ENCODE measurements at regions not wholly inside any gene's neighbourhood (a gene's known extent, or its start where the extent isn't known, plus 50 kb on each side); places are given as distances from the start of the nearest gene placed in this dataset.

DNA sequence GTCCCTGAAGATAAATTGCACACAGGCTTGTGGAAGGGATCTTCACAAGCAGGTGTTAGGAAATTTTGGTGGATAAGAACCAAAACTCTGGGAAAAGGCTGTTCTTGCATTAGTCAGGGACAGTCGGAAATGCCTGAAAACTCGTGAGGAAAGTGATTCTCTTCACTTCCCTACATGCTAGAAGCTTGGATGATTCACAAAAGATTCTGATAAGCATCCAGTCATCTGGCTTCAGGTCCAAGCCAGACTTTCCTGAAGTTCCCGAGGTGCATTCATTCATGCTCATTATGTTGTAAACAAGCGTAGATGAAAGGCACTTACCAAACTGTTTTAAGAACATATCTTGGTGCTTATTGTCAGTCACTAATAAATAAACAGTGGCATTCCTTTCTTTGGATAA is 1028.7 kb downstream of the NTRK3 start:
- Mint-ChIP-seq H3K4me1 (no peaks in the 10 kb centered on the region), H3K4me3 (no peak overlapping the region), H3K27me3 (ENCODE audit: insufficient read depth, low read depth, poor library complexity) (peaks cover 2% of the 10 kb centered on the region), H3K9me3 (peaks cover 11% of the 10 kb centered on the region; the same call in 2 of the 3 replicates), H3K36me3 (ENCODE audit: low read depth) (no peaks in the 10 kb centered on the region; the same call in 2 of the 3 replicates), H3K27ac (no peak overlapping the region)
- peak overlapping the region; percentile 66; the same call in 1 of the 2 replicates for H2AFZ ChIP-seq
- ATAC-seq (no peak), DNase-seq (ENCODE audit: low spot score) (no peak)
- H3K79me2 ChIP-seq (replicated peaks; ENCODE audit: insufficient read depth), result no peaks in the 10 kb centered on the region
- H3K4me3 ChIP-seq, result no peak overlapping the region
- no peaks in the 10 kb centered on the region for H3F3A ChIP-seq (replicated peaks; ENCODE audit: low read depth)
- H3K27me3 ChIP-seq (ENCODE audit: insufficient read depth), result no peaks in the 10 kb centered on the region
- no peak overlapping the region for H3K27ac ChIP-seq (ENCODE audit: low read depth)
- no peaks in the 10 kb centered on the region for H3K36me3 ChIP-seq (ENCODE audit: insufficient read depth)
- no peaks in the 10 kb centered on the region for H3K4me1 ChIP-seq (ENCODE audit: insufficient read depth)
- no peaks in the 10 kb centered on the region for H4K20me1 ChIP-seq (replicated peaks; ENCODE audit: insufficient read depth)
- H3K9me2 ChIP-seq (ENCODE audit: insufficient read depth), result no peaks in the 10 kb centered on the region
- no peak overlapping the region for H3K4me2 ChIP-seq
- no peak for TF ChIP-seq CREB1 (CRISPR knock-in tag; IDR thresholded peaks at IDR 0.05; ENCODE audit: low read depth)
- TF ChIP-seq, protein P1, sequence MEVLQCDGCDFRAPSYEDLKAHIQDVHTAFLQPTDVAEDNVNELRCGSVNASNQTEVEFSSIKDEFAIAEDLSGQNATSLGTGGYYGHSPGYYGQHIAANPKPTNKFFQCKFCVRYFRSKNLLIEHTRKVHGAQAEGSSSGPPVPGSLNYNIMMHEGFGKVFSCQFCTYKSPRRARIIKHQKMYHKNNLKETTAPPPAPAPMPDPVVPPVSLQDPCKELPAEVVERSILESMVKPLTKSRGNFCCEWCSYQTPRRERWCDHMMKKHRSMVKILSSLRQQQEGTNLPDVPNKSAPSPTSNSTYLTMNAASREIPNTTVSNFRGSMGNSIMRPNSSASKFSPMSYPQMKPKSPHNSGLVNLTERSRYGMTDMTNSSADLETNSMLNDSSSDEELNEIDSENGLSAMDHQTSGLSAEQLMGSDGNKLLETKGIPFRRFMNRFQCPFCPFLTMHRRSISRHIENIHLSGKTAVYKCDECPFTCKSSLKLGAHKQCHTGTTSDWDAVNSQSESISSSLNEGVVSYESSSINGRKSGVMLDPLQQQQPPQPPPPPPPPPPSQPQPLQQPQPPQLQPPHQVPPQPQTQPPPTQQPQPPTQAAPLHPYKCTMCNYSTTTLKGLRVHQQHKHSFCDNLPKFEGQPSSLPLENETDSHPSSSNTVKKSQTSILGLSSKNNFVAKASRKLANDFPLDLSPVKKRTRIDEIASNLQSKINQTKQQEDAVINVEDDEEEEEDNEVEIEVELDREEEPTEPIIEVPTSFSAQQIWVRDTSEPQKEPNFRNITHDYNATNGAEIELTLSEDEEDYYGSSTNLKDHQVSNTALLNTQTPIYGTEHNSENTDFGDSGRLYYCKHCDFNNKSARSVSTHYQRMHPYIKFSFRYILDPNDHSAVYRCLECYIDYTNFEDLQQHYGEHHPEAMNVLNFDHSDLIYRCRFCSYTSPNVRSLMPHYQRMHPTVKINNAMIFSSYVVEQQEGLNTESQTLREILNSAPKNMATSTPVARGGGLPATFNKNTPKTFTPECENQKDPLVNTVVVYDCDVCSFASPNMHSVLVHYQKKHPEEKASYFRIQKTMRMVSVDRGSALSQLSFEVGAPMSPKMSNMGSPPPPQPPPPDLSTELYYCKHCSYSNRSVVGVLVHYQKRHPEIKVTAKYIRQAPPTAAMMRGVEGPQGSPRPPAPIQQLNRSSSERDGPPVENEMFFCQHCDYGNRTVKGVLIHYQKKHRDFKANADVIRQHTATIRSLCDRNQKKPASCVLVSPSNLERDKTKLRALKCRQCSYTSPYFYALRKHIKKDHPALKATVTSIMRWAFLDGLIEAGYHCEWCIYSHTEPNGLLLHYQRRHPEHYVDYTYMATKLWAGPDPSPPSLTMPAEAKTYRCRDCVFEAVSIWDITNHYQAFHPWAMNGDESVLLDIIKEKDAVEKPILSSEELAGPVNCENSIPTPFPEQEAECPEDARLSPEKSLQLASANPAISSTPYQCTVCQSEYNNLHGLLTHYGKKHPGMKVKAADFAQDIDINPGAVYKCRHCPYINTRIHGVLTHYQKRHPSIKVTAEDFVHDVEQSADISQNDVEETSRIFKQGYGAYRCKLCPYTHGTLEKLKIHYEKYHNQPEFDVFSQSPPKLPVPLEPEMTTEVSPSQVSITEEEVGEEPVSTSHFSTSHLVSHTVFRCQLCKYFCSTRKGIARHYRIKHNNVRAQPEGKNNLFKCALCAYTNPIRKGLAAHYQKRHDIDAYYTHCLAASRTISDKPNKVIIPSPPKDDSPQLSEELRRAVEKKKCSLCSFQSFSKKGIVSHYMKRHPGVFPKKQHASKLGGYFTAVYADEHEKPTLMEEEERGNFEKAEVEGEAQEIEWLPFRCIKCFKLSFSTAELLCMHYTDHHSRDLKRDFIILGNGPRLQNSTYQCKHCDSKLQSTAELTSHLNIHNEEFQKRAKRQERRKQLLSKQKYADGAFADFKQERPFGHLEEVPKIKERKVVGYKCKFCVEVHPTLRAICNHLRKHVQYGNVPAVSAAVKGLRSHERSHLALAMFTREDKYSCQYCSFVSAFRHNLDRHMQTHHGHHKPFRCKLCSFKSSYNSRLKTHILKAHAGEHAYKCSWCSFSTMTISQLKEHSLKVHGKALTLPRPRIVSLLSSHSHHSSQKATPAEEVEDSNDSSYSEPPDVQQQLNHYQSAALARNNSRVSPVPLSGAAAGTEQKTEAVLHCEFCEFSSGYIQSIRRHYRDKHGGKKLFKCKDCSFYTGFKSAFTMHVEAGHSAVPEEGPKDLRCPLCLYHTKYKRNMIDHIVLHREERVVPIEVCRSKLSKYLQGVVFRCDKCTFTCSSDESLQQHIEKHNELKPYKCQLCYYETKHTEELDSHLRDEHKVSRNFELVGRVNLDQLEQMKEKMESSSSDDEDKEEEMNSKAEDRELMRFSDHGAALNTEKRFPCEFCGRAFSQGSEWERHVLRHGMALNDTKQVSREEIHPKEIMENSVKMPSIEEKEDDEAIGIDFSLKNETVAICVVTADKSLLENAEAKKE (CRISPR knock-in tag; IDR thresholded peaks at IDR 0.05), result no peak

DNA sequence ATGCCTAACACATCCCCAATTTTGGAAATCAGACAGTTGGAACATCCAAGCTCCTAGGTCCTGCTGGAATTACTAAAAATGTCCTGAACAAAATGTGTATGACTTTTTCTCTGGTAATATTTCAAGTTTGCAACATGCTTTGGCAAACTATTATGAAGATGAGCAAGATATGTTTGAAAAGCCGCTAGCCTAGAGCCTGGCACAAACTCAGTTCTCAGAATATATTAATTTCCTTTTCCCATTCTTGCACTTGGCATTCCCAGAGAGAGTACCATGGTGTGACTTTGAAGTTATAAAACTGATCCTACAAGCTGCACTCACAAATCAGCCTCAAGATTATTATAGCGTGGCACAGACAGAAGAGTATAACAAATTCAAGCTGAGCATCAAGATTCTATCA is 1031.1 kb downstream of the NTRK3 start:
- Histone ChIP-seq H3F3A (replicated peaks; ENCODE audit: low read depth) (no peaks in the 10 kb centered on the region), H3K4me1 (ENCODE audit: insufficient read depth) (no peaks in the 10 kb centered on the region), H3K4me2 (no peak overlapping the region), H3K27ac (ENCODE audit: low read depth) (no peak overlapping the region), H3K9me2 (ENCODE audit: insufficient read depth) (0 out of 2 replicates have a peak, but pooled peaks cover 6% of the 10 kb centered on the region), H3K4me3 (no peak overlapping the region), H3K36me3 (ENCODE audit: insufficient read depth) (no peaks in the 10 kb centered on the region), H4K20me1 (replicated peaks; ENCODE audit: insufficient read depth) (no peaks in the 10 kb centered on the region), H3K79me2 (replicated peaks; ENCODE audit: insufficient read depth) (no peaks in the 10 kb centered on the region), H3K27me3 (ENCODE audit: insufficient read depth) (no peaks in the 10 kb centered on the region), H2AFZ (no peak overlapping the region)
- DNase-seq (ENCODE audit: low spot score) (no peak), ATAC-seq (no peak)
- no peak overlapping the region for H3K27ac Mint-ChIP-seq
- H3K36me3 Mint-ChIP-seq (ENCODE audit: low read depth), result no peaks in the 10 kb centered on the region; the same call in 2 of the 3 replicates
- no peaks in the 10 kb centered on the region; the same call in 2 of the 3 replicates for H3K4me1 Mint-ChIP-seq
- H3K27me3 Mint-ChIP-seq (ENCODE audit: insufficient read depth, low read depth, poor library complexity), result no peaks in the 10 kb centered on the region
- peaks cover 2% of the 10 kb centered on the region; the same call in 1 of the 3 replicates for H3K9me3 Mint-ChIP-seq
- no peak overlapping the region for H3K4me3 Mint-ChIP-seq
- no peak for TF ChIP-seq ZNF331 (CRISPR knock-in tag; IDR thresholded peaks at IDR 0.05; ENCODE audit: low read depth)
- no peak for TF ChIP-seq ZNF114 (CRISPR knock-in tag; IDR thresholded peaks at IDR 0.05)
- no peak for TF ChIP-seq EZH2phosphoT487 (IDR thresholded peaks at IDR 0.05; ENCODE audit: unreplicated experiment)
- TF ChIP-seq NANOG (IDR thresholded peaks at IDR 0.05; ENCODE audit: borderline replicate concordance), result no peak
- TF ChIP-seq, protein P2, sequence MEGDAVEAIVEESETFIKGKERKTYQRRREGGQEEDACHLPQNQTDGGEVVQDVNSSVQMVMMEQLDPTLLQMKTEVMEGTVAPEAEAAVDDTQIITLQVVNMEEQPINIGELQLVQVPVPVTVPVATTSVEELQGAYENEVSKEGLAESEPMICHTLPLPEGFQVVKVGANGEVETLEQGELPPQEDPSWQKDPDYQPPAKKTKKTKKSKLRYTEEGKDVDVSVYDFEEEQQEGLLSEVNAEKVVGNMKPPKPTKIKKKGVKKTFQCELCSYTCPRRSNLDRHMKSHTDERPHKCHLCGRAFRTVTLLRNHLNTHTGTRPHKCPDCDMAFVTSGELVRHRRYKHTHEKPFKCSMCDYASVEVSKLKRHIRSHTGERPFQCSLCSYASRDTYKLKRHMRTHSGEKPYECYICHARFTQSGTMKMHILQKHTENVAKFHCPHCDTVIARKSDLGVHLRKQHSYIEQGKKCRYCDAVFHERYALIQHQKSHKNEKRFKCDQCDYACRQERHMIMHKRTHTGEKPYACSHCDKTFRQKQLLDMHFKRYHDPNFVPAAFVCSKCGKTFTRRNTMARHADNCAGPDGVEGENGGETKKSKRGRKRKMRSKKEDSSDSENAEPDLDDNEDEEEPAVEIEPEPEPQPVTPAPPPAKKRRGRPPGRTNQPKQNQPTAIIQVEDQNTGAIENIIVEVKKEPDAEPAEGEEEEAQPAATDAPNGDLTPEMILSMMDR (conservative IDR thresholded peaks at IDR 0.05; ENCODE audit: low read depth in 2 of 2), result no peak
- TF ChIP-seq, protein P3, sequence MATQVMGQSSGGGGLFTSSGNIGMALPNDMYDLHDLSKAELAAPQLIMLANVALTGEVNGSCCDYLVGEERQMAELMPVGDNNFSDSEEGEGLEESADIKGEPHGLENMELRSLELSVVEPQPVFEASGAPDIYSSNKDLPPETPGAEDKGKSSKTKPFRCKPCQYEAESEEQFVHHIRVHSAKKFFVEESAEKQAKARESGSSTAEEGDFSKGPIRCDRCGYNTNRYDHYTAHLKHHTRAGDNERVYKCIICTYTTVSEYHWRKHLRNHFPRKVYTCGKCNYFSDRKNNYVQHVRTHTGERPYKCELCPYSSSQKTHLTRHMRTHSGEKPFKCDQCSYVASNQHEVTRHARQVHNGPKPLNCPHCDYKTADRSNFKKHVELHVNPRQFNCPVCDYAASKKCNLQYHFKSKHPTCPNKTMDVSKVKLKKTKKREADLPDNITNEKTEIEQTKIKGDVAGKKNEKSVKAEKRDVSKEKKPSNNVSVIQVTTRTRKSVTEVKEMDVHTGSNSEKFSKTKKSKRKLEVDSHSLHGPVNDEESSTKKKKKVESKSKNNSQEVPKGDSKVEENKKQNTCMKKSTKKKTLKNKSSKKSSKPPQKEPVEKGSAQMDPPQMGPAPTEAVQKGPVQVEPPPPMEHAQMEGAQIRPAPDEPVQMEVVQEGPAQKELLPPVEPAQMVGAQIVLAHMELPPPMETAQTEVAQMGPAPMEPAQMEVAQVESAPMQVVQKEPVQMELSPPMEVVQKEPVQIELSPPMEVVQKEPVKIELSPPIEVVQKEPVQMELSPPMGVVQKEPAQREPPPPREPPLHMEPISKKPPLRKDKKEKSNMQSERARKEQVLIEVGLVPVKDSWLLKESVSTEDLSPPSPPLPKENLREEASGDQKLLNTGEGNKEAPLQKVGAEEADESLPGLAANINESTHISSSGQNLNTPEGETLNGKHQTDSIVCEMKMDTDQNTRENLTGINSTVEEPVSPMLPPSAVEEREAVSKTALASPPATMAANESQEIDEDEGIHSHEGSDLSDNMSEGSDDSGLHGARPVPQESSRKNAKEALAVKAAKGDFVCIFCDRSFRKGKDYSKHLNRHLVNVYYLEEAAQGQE (IDR thresholded peaks at IDR 0.05; ENCODE audit: unreplicated experiment), result no peak
- no peak for TF ChIP-seq CREB1 (CRISPR knock-in tag; IDR thresholded peaks at IDR 0.05; ENCODE audit: low read depth)
